A673 (cell line): ENCODE measurements at regions not wholly inside any gene's neighbourhood (a gene's known extent, or its start where the extent isn't known, plus 50 kb on each side); places are given as distances from the start of the nearest gene placed in this dataset.

Experiments used
- CTCF ChIP-seq: fragments of 300-800, 200-600 bp; sonication (generic); conservative IDR thresholded peaks from 2 replicates; pipeline ENCODE4 v1.5.1; 2017; ENCODE audit warnings: low read depth, mild to moderate bottlenecking, antibody characterized with exemption, low read length, moderate library complexity, mixed read lengths
- EZH2 ChIP-seq: fragments of 200-600 bp; sonication (generic); IDR thresholded peaks from 2 replicates; pipeline ENCODE4 v1.6.1; 2017; ENCODE audit warnings: borderline replicate concordance, low read depth, mild to moderate bottlenecking, mixed read lengths, antibody characterized with exemption, low read length; ENCODE audit not compliant: poor library complexity, severe bottlenecking

GRCh38 chr13:83183439-83184149 lies 698.7 kb downstream of the SLITRK1 start:
- TF ChIP-seq CTCF, result no peak
- TF ChIP-seq EZH2, result no peak
